HG02763 (cell line): ENCODE measurements at regions not wholly inside any gene's neighbourhood (a gene's known extent, or its start where the extent isn't known, plus 50 kb on each side); places are given as distances from the start of the nearest gene placed in this dataset.

Source experiments
- ATAC-seq: cut with Tn5 transposase; IDR thresholded peaks from one replicate; pipeline ENCODE4 v1.9.1; 2021; ENCODE audit warnings: mild to moderate bottlenecking, moderate library complexity; ENCODE audit not compliant: unreplicated experiment

- no peak for ATAC-seq
These were observed 217.5 kb upstream of the RIOK2 start for GRCh38 chr5:97400537-97400936.

DNA sequence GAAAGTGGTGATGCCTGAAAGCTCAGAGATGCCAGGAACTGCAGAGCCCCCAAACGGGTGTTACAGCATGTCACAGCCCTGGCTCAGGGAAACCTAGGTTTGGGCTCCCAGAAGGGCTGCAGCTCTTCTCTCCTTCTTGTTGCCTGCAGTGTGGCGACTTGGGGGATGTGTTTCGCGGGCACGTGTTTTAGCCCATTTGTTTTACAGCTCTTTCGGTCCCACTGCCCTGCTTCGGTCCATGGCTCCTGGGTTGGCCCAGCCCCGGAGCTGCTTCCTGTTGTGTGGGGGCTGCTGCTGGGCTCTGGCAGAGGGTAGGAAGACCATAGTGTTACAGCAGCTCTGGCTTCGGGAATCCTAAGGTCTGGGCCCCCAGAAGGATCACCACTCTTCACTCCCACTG, 222.9 kb upstream of the RIOK2 start:
- ATAC-seq, result no peak

- no peak for ATAC-seq
These were observed 224.1 kb upstream of the RIOK2 start for GRCh38 chr5:97406946-97407676.

DNA sequence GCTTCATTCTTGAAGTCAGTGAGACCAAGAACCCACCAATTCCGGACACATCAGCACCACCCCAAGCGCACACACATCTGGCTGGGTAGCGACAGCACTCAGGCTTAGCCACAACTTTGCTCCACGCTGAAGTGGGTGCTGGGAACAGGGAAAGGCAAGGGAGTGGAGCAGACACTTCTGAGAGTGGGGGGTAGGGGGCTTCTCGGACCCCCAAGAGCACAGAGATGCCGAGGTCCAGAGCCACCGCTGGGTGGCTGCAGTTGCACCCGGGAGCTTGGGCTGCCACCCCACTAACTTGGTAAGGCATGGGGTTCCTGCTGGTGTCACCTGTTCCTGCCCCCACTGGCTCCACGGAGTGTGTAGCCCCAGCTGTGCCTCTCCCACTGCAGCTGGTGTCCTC, 225.3 kb upstream of the RIOK2 start:
- ATAC-seq, result no peak

GRCh38 chr5:97412959-97413358, 229.9 kb upstream of the RIOK2 start:
- ATAC-seq, result no peak

GRCh38 chr5:97417986-97418385, 234.9 kb upstream of the RIOK2 start:
- no peak for ATAC-seq

- no peak for ATAC-seq
These were observed 235.4 kb upstream of the RIOK2 start for GRCh38 chr5:97418462-97418861.

DNA sequence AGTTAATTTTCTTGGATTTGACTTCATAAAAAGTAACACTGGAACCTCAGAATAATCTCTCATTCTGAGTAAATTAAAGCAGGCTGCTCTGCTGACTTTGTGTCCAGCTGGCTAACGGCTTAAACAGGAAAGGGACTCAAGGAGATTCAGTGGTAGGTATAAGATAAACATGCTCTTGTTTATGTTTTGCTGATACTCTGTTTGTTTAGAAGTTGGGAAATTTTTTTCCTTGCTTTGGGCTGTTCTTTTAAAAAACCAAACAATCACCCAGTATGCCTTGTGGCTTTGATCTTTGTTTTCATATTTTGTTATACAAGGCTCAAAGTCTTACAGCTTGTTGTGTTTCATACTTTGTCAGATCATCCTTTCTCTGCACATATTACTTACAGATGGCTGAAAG, 237.6 kb upstream of the RIOK2 start:
- ATAC-seq, result no peak

DNA sequence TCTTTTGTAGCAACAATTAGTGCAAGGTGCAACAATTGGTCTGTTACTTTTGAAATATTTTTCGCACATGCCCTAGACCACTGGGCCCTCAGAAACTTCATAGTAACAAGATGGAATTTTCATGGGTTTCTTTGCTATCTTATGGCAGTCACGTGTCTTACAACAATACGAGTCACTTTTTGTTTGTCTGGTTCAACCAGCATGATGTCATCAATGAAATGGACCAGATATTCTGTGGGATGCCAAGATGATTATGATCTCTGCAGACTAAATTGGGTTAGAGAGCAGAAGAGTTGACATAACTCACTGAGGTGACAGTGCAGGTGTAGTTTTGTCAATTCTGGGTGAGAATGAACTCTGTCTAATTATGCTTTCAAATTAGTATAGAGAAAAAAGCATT, 239.6 kb upstream of the RIOK2 start:
- no peak for ATAC-seq

- ATAC-seq, result no peak
These were observed 242.5 kb upstream of the RIOK2 start for GRCh38 chr5:97425511-97425910.

GRCh38 chr5:97427235-97427634, 244.2 kb upstream of the RIOK2 start:
- ATAC-seq, result no peak

DNA sequence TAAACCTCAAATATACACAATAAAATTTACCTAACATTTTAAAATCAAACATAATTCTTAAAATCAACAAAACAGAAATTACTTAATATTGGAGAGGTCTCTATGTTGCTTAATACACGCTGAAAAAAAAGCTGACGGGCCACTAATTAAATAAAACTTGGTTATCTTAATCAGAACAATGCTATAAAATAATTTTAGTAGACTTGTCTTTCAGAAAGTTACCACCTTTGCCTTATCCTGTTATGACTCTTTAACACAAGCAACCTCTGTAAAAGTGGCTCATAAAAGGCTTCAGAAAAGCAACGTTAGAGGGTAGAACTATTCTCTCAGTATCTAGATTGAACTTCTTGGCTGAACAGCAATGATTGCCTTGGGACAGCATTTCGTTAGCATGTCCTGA, 251.0 kb upstream of the RIOK2 start:
- ATAC-seq, result no peak

- no peak for ATAC-seq
These were observed 253.4 kb upstream of the RIOK2 start for GRCh38 chr5:97436405-97436804.

- ATAC-seq, result no peak
These were observed 260.7 kb upstream of the RIOK2 start for GRCh38 chr5:97443740-97444139.

GRCh38 chr5:97449172-97449571, 266.1 kb upstream of the RIOK2 start:
- ATAC-seq, result no peak

GRCh38 chr5:97452646-97453045, 269.6 kb upstream of the RIOK2 start:
- no peak for ATAC-seq

DNA sequence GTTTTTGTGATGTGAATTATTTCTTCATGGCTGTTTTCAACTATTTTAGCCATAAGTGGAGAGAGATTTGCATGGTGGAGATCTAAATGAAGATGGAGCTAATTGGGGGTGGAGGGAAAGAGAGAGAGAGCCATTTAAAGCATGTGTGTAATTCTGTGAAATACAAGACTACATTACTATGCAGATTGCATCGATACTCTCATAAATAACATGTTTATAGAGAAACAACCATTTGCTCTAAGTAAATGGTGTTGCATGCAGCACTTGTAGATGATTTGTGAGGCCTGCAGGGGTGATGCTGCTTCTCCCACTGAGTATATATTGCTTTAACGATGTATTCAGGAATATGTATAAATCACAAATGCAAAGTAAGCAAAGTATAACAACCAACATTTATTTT, 270.2 kb upstream of the RIOK2 start:
- ATAC-seq, result no peak

GRCh38 chr5:97454015-97454414, 271.0 kb upstream of the RIOK2 start:
- no peak for ATAC-seq

GRCh38 chr5:97455996-97456395, 272.9 kb upstream of the RIOK2 start:
- ATAC-seq, result no peak

DNA sequence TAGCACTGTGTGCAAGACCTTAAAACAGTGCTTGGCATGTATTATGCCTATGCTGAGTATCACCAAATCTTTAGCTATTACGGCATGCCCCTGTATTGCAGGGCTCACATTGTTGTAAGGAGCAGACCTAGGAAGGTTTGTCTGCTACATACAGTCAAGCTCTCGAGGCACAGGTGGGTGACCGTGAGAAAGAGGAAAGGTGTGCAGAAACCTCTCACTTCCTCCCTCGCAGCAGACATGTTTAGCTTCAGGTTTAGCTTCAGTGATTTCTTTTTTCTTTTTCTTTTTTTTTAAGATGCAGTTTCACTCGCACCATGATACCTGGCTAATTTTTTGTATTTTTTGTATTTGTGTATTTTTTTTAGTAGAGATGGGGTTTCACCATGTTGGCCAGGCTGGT, 275.8 kb upstream of the RIOK2 start:
- no peak for ATAC-seq

DNA sequence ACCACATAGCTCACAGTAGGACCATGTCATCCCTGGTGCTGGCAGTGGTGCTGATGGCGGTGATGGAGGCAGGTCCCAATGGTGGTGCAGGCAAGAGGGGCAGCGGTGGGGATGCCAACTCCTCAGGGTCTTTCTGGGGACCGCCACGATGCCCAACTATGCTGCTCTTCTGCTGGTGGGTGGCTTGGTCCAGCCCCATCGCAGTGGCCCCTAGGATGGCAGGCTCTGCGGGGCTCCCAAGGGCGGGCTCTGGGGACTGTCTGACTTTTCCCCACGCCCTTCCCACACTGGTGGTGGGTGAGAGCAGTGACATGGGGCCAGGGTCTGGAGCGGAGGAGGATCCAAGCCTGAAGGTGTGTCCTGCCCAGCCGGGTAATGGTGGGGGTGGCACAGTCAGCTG, 288.9 kb upstream of the RIOK2 start:
- ATAC-seq, result no peak

DNA sequence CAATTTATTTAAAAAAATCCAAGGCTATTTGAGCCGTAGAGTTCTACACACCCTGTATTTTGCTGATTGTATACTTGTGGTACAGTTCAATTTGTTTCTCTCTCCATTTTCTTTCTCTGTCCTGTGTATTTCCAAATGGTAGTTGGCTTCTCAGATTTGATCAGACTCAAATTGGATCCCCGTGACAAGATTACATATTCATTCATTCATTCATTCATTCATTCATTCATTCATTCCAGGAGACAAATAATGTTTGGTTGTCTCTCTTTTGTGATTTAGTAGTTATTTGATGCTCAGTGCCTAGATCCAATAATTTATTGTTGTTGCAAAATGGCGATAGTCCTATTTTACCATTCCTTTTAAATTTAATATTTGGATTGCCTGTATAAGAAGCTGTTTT, 292.8 kb upstream of the RIOK2 start:
- no peak for ATAC-seq

GRCh38 chr5:97476852-97477534, 293.9 kb upstream of the RIOK2 start:
- ATAC-seq, result no peak
